ENCODE measurements at regions not wholly inside any gene's neighbourhood (a gene's known extent, or its start where the extent isn't known, plus 50 kb on each side); places are given as distances from the start of the nearest gene placed in this dataset.

DNA sequence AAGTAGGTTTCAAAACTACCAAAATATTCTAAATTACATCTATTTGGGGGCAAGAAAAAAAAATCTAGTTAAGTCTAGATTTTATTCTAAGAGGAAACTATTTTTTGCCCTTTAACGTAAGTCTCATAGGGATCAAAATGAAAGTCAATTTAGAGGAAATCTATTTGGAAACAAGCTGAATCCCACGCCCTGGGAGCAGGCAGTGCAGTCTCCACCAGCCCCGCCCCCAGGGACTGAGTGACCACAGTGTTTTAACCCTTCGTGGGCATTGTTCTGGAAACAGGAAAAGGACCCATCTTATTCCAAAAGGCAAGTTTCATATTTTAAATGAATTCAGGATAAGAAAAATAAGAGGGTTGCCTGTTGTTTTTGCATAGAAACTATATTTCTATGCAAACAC is 209.7 kb downstream of the SPRY2 start:
- WGBS, result 8% methylated on average over 4 of the region's 4 CpGs

More for the DNA sequence above, 209.7 kb downstream of the SPRY2 start:
- Histone ChIP-seq H3K9me3 (ENCODE audit: control insufficient read depth in 4 of 4, low read length in 3 of 4) (no peaks in the 10 kb centered on the region), H3K4me1 (ENCODE audit: control insufficient read depth in 4 of 4, insufficient read depth in 4 of 4, low read length in 3 of 4) (peaks cover 4 to 29% (median 24%) of the 10 kb centered on the region in 4 donors), H3K4me3 (ENCODE audit: low read depth in 1 of 3, low read length in 3 of 3) (peak overlapping the region; percentile 14 to 70 (median 35)), H3K36me3 (ENCODE audit: control insufficient read depth in 4 of 4, insufficient read depth in 3 of 4, low read depth in 1 of 4, low read length in 3 of 4) (no peaks in the 10 kb centered on the region), H3K9ac (ENCODE audit: low read depth in 1 of 2, low read length in 2 of 2) (peak overlapping the region; percentile 56 to 81), H3K27me3 (ENCODE audit: control insufficient read depth in 4 of 4, insufficient read depth in 4 of 4, low read length in 3 of 4) (no peaks in the 10 kb centered on the region), H3K27ac (ENCODE audit: low read depth in 1 of 2, low read length in 2 of 2) (peak overlapping the region; percentile 70 to 74)
- no peak for TF ChIP-seq FOXA1 (IDR thresholded peaks at IDR 0.05)
- TF ChIP-seq SP1 (IDR thresholded peaks at IDR 0.05), result peak; percentile 55
- TF ChIP-seq EGR1 (IDR thresholded peaks at IDR 0.05; ENCODE audit: low read depth in 2 of 2), result peak; percentile 31 to 84
- TF ChIP-seq JUND (IDR thresholded peaks at IDR 0.05), result peak; percentile 22 to 38
- TF ChIP-seq YY1 (IDR thresholded peaks at IDR 0.05), result peak; percentile 78
- TF ChIP-seq, protein P1, sequence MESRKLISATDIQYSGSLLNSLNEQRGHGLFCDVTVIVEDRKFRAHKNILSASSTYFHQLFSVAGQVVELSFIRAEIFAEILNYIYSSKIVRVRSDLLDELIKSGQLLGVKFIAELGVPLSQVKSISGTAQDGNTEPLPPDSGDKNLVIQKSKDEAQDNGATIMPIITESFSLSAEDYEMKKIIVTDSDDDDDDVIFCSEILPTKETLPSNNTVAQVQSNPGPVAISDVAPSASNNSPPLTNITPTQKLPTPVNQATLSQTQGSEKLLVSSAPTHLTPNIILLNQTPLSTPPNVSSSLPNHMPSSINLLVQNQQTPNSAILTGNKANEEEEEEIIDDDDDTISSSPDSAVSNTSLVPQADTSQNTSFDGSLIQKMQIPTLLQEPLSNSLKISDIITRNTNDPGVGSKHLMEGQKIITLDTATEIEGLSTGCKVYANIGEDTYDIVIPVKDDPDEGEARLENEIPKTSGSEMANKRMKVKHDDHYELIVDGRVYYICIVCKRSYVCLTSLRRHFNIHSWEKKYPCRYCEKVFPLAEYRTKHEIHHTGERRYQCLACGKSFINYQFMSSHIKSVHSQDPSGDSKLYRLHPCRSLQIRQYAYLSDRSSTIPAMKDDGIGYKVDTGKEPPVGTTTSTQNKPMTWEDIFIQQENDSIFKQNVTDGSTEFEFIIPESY (IDR thresholded peaks at IDR 0.05), result peak; percentile 58
- TF ChIP-seq, protein P2, sequence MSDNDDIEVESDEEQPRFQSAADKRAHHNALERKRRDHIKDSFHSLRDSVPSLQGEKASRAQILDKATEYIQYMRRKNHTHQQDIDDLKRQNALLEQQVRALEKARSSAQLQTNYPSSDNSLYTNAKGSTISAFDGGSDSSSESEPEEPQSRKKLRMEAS (IDR thresholded peaks at IDR 0.05), result peak; percentile 87
- TF ChIP-seq, protein P3, sequence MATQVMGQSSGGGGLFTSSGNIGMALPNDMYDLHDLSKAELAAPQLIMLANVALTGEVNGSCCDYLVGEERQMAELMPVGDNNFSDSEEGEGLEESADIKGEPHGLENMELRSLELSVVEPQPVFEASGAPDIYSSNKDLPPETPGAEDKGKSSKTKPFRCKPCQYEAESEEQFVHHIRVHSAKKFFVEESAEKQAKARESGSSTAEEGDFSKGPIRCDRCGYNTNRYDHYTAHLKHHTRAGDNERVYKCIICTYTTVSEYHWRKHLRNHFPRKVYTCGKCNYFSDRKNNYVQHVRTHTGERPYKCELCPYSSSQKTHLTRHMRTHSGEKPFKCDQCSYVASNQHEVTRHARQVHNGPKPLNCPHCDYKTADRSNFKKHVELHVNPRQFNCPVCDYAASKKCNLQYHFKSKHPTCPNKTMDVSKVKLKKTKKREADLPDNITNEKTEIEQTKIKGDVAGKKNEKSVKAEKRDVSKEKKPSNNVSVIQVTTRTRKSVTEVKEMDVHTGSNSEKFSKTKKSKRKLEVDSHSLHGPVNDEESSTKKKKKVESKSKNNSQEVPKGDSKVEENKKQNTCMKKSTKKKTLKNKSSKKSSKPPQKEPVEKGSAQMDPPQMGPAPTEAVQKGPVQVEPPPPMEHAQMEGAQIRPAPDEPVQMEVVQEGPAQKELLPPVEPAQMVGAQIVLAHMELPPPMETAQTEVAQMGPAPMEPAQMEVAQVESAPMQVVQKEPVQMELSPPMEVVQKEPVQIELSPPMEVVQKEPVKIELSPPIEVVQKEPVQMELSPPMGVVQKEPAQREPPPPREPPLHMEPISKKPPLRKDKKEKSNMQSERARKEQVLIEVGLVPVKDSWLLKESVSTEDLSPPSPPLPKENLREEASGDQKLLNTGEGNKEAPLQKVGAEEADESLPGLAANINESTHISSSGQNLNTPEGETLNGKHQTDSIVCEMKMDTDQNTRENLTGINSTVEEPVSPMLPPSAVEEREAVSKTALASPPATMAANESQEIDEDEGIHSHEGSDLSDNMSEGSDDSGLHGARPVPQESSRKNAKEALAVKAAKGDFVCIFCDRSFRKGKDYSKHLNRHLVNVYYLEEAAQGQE (IDR thresholded peaks at IDR 0.05), result peak; percentile 41
- peak; percentile 38 for TF ChIP-seq TAF1 (conservative IDR thresholded peaks at IDR 0.05)
- peak; percentile 58 to 73 for TF ChIP-seq RAD21 (IDR thresholded peaks at IDR 0.05)
- peak in 1 of 2 donors; percentile 57 for TF ChIP-seq GABPA (IDR thresholded peaks at IDR 0.05 in 1 of 2, conservative IDR thresholded peaks at IDR 0.05 in 1 of 2)
- TF ChIP-seq NR2F2 (IDR thresholded peaks at IDR 0.05), result peak; percentile 31
- TF ChIP-seq, protein P4, sequence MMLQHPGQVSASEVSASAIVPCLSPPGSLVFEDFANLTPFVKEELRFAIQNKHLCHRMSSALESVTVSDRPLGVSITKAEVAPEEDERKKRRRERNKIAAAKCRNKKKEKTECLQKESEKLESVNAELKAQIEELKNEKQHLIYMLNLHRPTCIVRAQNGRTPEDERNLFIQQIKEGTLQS (IDR thresholded peaks at IDR 0.05), result peak; percentile 14
- TF ChIP-seq, protein P5, sequence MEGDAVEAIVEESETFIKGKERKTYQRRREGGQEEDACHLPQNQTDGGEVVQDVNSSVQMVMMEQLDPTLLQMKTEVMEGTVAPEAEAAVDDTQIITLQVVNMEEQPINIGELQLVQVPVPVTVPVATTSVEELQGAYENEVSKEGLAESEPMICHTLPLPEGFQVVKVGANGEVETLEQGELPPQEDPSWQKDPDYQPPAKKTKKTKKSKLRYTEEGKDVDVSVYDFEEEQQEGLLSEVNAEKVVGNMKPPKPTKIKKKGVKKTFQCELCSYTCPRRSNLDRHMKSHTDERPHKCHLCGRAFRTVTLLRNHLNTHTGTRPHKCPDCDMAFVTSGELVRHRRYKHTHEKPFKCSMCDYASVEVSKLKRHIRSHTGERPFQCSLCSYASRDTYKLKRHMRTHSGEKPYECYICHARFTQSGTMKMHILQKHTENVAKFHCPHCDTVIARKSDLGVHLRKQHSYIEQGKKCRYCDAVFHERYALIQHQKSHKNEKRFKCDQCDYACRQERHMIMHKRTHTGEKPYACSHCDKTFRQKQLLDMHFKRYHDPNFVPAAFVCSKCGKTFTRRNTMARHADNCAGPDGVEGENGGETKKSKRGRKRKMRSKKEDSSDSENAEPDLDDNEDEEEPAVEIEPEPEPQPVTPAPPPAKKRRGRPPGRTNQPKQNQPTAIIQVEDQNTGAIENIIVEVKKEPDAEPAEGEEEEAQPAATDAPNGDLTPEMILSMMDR (IDR thresholded peaks at IDR 0.05; ENCODE audit: low read depth, low read length, missing input control), result no peak
- TF ChIP-seq FOXA2 (IDR thresholded peaks at IDR 0.05), result peak; percentile 12
- TF ChIP-seq HNF4G (IDR thresholded peaks at IDR 0.05), result peak; percentile 17
- peak; percentile 55 to 73 for TF ChIP-seq RXRA (IDR thresholded peaks at IDR 0.05)
- TF ChIP-seq HNF4A (conservative IDR thresholded peaks at IDR 0.05), result peak; percentile 70 to 84
- DNase-seq (ENCODE audit: low spot score), result peak; percentile 62

All from liver (tissue), 8 donors.